Mesothelial cell of epicardium (in vitro differentiated cells): ENCODE measurements at regions not wholly inside any gene's neighbourhood (a gene's known extent, or its start where the extent isn't known, plus 50 kb on each side); places are given as distances from the start of the nearest gene placed in this dataset.

Source experiments
- DNase-seq, 2 experiments: peaks; one replicate each; pipeline ENCODE4 v3.0.0; 2021; ENCODE audit warnings: low spot score in 2 of 2; ENCODE audit not compliant: unreplicated experiment in 2 of 2
- H3K27ac Mint-ChIP-seq: 2 replicates; pipeline ENCODE4 v1.8.0; 2021; ENCODE audit warnings: mixed read lengths
- H3K27me3 Mint-ChIP-seq: 2 replicates; pipeline ENCODE4 v1.8.0; 2021; ENCODE audit warnings: low read depth, mixed read lengths
- H3K36me3 Mint-ChIP-seq: 2 replicates; pipeline ENCODE4 v1.8.0; 2021; ENCODE audit warnings: mixed read lengths
- H3K4me1 Mint-ChIP-seq: 2 replicates; pipeline ENCODE4 v1.8.0; 2021; ENCODE audit warnings: mixed read lengths
- H3K4me3 Mint-ChIP-seq: 2 replicates; pipeline ENCODE4 v1.8.0; 2021; ENCODE audit warnings: mild to moderate bottlenecking, moderate library complexity, mixed read lengths
- H3K9me3 Mint-ChIP-seq: 2 replicates; pipeline ENCODE4 v1.8.0; 2021; ENCODE audit warnings: mixed read lengths
- TF ChIP-seq, protein P1 (sequence below): fragments of 200-600 bp; sonication (generic); IDR thresholded peaks from one replicate; pipeline ENCODE4 v1.5.0; 2021; ENCODE audit warnings: antibody characterized with exemption; ENCODE audit not compliant: unreplicated experiment

DNA sequence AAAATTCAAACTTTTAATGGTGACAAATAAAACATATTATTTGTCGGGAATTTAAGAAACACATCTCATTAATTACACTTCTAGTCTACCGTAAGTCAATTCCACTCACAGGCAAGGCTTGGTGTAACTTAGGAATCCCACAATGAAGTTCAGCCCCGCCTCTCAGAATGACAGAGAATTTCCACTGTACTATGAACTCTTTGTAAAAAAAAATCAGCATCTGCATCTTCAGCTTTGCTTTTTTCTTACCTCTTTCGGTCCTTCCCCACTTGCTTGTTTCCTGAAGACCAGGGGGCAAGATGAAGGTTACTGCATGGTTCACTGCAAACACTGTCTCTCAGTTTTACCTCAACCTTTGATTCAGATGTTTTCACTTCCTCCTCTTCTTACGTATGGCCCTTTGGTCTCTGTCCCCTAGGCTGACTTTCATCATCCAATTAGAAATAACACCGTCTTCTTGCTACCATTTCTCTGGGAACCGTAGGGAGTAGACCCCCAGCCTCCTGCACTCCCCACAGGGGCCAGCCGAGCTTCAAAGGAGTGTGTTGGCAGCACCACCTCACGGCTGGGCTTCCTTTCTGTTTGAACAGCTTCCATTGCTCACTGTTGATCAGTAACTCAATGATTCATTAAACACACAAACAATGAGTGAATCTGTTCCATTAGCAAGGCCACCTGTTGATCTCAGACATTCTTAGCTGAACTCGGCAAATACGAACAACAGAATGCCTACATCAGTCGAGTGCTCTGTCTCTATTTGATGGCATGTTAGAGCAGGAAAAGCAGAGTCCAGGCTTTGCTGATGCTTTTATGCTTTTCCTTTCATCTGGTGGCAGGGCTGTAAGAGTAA, 343.0 kb downstream of the BMP4 start:
- no peak overlapping the region for H3K4me3 Mint-ChIP-seq
- H3K9me3 Mint-ChIP-seq, result no peaks in the 10 kb centered on the region
- DNase-seq, result no peak
- peaks cover 6% of the 10 kb centered on the region for H3K4me1 Mint-ChIP-seq
- TF ChIP-seq, protein P1, sequence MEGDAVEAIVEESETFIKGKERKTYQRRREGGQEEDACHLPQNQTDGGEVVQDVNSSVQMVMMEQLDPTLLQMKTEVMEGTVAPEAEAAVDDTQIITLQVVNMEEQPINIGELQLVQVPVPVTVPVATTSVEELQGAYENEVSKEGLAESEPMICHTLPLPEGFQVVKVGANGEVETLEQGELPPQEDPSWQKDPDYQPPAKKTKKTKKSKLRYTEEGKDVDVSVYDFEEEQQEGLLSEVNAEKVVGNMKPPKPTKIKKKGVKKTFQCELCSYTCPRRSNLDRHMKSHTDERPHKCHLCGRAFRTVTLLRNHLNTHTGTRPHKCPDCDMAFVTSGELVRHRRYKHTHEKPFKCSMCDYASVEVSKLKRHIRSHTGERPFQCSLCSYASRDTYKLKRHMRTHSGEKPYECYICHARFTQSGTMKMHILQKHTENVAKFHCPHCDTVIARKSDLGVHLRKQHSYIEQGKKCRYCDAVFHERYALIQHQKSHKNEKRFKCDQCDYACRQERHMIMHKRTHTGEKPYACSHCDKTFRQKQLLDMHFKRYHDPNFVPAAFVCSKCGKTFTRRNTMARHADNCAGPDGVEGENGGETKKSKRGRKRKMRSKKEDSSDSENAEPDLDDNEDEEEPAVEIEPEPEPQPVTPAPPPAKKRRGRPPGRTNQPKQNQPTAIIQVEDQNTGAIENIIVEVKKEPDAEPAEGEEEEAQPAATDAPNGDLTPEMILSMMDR, result no peak
- peaks cover 3% of the 10 kb centered on the region for H3K27me3 Mint-ChIP-seq
- no peaks in the 10 kb centered on the region for H3K36me3 Mint-ChIP-seq
- no peak overlapping the region for H3K27ac Mint-ChIP-seq

DNA sequence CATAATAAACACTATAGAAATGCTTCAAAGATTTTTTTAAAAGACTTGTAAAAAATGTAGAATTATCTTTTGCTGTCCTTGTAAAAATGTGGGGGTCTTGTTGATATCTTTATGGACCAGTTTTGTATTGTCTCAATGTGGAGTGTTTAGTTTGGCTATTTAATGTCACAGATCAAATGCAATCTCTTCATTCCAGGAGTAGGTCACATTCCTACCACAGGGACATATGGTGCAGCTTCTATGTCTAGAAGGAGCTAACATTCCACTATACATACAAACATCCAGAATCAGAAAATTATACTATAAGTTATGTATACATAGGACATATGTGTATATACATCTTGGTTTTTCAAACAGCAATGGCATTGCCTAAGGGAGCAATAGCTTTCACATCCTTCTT, 345.7 kb downstream of the BMP4 start:
- TF ChIP-seq, protein P1, result no peak

DNA sequence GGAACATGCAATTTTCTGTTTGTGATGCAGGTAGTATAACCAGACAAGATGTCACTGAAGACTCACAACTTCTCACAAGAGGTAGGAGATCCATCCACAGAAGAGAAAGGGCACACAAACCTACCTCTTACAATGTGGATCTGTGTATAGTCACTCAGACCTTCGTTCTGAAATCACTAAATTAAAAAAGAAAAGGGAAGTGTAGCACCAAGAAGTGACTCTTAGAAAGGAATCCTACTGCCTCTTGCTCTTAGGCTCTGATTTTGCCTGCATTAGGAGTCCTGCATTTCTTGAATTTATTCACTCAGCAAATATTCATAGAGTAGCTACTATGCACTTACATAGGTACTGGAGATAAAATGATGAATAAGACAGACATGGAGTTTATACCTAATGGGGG, 347.6 kb downstream of the BMP4 start:
- H3K9me3 Mint-ChIP-seq, result no peaks in the 10 kb centered on the region
- TF ChIP-seq, protein P1, result no peak
- H3K27me3 Mint-ChIP-seq, result no peaks in the 10 kb centered on the region
- H3K27ac Mint-ChIP-seq, result no peak overlapping the region
- no peaks in the 10 kb centered on the region for H3K36me3 Mint-ChIP-seq
- no peaks in the 10 kb centered on the region for H3K4me1 Mint-ChIP-seq
- DNase-seq, result no peak
- H3K4me3 Mint-ChIP-seq, result no peak overlapping the region

More for the DNA sequence above, 345.7 kb downstream of the BMP4 start:
- Mint-ChIP-seq H3K36me3 (no peaks in the 10 kb centered on the region), H3K27me3 (no peaks in the 10 kb centered on the region), H3K27ac (no peak overlapping the region), H3K9me3 (no peaks in the 10 kb centered on the region), H3K4me1 (no peaks in the 10 kb centered on the region), H3K4me3 (no peak overlapping the region)
- DNase-seq, result no peak

DNA sequence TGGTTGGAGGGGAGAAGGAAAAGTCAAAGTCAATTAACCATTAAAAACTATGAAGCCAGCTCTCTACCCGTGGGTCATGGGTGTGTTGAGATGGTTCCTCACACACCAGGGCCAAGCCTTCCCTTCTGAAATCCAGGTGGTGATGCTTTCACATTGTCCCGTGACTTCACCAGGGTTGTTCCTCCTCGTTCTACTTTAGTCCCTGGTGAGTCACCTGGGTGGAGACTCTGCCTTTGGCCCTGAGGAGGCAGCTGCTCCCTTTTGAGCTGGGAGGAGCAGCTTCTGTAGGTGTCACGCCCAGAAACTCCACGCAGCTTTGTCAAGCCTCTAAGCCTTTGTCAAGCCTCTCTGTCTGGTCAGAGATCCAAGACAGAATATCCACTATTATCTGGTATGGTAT, 348.3 kb downstream of the BMP4 start:
- Mint-ChIP-seq H3K27me3 (no peaks in the 10 kb centered on the region), H3K4me1 (no peaks in the 10 kb centered on the region), H3K27ac (no peak overlapping the region), H3K4me3 (no peak overlapping the region), H3K36me3 (no peaks in the 10 kb centered on the region), H3K9me3 (no peaks in the 10 kb centered on the region)
- TF ChIP-seq, protein P1, result no peak
- DNase-seq, result no peak

DNA sequence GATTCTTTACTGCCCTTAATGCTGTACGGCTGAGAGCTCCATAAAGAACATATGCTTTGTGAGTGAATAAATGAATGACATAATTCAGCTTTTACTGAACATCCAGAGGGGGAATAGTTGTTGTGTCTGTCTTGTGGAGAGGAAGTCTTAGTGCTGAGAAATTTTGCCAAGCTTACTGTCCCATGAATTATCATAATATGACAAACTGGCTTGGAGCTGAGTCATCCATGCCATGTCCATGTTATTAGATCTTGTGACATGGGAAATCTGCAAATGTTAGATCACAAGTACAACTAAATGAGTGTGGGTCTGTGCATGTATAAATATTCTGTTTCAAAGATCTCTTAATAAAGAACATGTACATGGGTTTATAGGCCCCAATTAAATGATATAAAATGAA, 350.4 kb downstream of the BMP4 start:
- H3K27me3 Mint-ChIP-seq, result no peaks in the 10 kb centered on the region
- H3K27ac Mint-ChIP-seq, result no peak overlapping the region

More for the DNA sequence above, 350.4 kb downstream of the BMP4 start:
- TF ChIP-seq, protein P1, result no peak
- H3K9me3 Mint-ChIP-seq, result no peaks in the 10 kb centered on the region
- no peak for DNase-seq
- H3K4me3 Mint-ChIP-seq, result no peak overlapping the region
- no peaks in the 10 kb centered on the region for H3K36me3 Mint-ChIP-seq
- H3K4me1 Mint-ChIP-seq, result no peaks in the 10 kb centered on the region
